ENCODE measurements at regions not wholly inside any gene's neighbourhood (a gene's known extent, or its start where the extent isn't known, plus 50 kb on each side); places are given as distances from the start of the nearest gene placed in this dataset.

GRCh38 chr20:48352628-48353027 lies 475.2 kb downstream of the PREX1 start:
- TF ChIP-seq CTCF (IDR thresholded peaks at IDR 0.05): no peak

DNA sequence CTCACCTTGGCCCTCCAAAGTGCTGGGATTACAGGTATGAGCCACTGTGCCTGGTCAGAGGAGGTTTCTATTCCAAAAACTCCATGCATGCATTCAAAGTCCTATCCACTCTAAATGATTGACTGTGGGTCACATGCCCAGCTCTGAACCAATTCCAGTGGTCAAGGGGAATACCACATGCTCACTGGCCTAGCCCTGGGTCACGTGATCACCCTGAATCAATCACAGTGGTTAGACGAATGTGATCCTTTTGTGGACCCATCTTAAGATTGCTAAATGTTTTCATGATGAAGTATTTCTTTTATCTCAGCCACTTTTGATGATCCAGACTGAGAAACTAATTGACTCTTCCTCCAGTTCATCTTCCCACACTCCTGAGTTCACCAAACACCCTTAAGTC lies 475.8 kb downstream of the PREX1 start:
- no peak for TF ChIP-seq CTCF (IDR thresholded peaks at IDR 0.05)

DNA sequence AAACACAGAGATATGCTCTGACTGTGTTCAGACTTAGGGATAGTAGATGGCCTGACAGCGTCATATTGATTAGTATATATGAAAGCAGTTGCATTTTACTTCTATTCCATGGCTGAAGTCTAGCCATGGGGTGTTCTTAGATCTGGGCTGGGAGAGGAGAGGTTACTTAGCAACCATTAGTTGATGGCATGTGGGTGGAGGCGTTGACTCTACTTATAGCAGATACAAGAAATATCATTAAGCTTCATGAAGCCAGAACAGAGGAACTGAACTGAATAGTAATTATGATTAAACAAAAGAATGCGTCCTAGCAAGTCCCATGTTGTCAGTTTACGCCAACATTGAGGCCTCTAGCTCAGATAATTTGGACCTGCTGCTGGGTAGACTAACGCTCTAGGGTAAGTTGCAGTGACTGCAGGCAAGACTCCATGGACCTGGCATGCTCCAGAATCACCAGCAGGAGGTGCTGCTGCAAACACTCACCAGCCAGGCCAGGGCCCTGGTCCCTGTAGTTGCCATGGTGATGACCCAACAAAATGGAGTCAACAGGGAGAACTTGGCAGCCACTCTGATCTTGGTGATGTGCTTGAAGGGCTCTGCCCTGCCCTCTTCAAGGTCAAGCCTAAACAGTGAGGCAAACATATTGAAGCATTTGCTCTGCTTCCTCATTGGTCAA lies 477.3 kb downstream of the PREX1 start:
- peak; percentile 21; the same call in 1 of the 2 replicates for TF ChIP-seq CTCF (IDR thresholded peaks at IDR 0.05)

GRCh38 chr20:48349656-48350055 lies 478.1 kb downstream of the PREX1 start:
- no peak for TF ChIP-seq CTCF (IDR thresholded peaks at IDR 0.05)

DNA sequence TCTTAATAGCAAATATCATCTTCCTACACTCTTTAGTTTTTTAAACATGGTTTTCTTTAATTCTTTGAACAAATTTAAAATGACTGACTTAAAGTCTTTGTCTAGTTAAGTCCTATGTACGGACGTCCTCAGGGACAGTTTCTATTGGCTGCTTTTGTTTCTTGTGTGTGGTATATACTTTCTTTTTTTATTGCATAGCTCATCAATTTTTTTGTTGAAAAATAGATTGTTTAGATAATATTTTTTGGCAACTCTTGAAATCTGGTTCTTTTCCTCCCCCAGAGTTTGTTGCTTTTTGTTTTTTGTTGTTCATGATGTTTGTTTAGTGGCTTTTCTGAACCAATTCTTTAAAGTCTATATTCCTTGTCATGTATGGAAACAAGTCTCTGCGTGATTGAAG lies 479.8 kb downstream of the PREX1 start:
- TF ChIP-seq CTCF (IDR thresholded peaks at IDR 0.05): no peak

DNA sequence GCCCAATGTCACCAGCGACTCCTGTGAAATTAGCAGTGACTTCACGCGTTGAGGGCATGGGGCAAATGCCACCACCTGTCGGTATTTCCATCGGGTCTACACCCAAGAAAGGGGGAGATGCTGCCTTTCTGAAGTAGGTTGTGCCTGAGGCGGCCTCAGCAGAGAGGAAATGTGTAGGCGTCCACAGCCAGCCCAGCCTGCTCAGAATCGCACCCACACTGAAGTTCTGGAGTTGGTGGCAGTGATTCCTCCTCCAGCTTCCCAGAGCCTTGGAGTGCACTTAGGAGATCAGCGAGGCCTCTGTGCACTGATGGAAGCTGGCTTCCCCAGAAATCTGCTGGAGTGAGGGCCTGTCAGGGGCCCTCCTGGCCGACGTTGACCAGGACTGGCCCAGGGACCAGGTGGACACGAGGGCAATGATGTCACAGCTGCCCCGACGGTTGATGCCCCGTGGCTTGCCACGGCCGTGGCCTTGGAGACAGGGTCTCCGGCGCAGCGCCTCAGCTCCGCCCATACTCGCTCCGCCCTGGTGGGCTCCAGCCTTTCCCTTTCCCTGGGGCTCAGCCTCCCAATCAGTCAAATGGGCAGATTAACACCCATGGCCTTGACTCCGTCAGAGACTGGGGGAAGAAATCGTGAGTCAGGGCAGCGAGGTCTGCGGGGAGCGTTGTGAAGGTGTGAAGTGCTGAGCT lies 484.8 kb downstream of the PREX1 start:
- TF ChIP-seq CTCF (IDR thresholded peaks at IDR 0.05): no peak

DNA sequence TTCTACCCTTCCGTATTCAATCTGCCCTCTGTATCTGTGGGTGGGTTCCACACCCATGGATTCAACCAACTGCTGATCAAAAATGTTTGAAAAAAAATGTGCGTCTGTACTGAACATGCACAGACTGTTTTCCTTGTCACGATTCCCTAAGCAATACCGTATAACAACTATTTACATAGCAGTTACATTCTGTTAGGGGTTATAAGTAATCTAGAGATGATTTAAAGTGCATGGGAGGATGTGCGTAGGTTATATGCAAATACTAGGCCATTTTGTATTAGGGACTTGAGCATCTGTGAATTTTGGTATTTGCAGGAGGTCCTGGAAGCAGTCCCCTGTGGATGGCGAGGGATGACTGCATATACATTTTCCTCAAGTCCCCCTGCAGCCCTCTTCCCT lies 486.9 kb downstream of the PREX1 start:
- no peak for TF ChIP-seq CTCF (IDR thresholded peaks at IDR 0.05)
